ENCODE measurements at regions not wholly inside any gene's neighbourhood (a gene's known extent, or its start where the extent isn't known, plus 50 kb on each side); places are given as distances from the start of the nearest gene placed in this dataset.

DNA sequence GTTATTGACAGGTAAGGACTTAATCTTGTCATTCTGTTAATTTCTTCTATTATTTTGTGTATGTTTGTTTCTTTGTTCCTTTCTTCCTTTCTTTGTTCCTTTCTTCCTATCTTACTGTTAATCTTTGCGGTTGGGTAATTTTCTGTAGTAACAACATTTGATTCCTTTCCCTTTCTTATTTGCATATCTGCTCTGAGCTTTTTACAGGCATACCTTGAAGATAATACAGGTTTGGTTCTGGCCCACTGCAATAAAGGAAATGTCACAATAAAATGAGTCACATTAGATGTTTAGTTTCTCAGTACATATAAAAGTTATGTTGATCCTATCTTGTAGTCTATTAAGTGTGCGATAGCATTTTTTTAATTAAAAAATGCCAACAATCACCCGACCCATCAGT is 440.7 kb downstream of the NFIB start:
- TF ChIP-seq, protein P1, sequence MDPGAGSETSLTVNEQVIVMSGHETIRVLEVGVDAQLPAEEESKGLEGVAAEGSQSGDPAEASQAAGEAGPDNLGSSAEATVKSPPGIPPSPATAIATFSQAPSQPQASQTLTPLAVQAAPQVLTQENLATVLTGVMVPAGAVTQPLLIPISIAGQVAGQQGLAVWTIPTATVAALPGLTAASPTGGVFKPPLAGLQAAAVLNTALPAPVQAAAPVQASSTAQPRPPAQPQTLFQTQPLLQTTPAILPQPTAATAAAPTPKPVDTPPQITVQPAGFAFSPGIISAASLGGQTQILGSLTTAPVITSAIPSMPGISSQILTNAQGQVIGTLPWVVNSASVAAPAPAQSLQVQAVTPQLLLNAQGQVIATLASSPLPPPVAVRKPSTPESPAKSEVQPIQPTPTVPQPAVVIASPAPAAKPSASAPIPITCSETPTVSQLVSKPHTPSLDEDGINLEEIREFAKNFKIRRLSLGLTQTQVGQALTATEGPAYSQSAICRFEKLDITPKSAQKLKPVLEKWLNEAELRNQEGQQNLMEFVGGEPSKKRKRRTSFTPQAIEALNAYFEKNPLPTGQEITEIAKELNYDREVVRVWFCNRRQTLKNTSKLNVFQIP (CRISPR knock-in tag; IDR thresholded peaks at IDR 0.05; ENCODE audit: borderline replicate concordance, low read depth): no peak
- TF ChIP-seq TOX (CRISPR knock-in tag; IDR thresholded peaks at IDR 0.05; ENCODE audit: borderline replicate concordance): no peak
- no peak for ATAC-seq

DNA sequence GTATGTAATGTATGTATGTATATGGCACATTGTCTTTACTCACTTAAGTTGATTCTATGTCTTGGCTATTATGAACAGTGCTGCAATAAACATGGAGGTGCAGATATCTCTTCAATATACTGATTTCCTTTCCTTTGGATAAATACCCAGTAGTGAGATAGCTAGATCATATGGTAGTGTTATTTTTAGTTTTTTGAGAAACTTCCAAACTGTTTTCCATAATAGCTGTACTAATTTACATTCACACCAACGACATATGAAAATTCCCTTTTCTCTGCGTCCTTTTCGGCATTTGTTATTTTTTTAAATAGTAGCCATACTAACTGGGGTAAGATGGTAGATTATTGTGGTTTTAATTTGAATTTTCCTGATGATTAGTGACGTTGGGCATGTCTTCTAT is 445.6 kb downstream of the NFIB start:
- ATAC-seq: no peak
- no peak for TF ChIP-seq GLIS3 (CRISPR knock-in tag; IDR thresholded peaks at IDR 0.05)
- no peak for TF ChIP-seq RARB (CRISPR knock-in tag; IDR thresholded peaks at IDR 0.05)
- TF ChIP-seq ZFP3 (CRISPR knock-in tag; IDR thresholded peaks at IDR 0.05): no peak
- TF ChIP-seq ZFP30 (CRISPR knock-in tag; IDR thresholded peaks at IDR 0.05): no peak
- no peak for TF ChIP-seq ZNF565 (CRISPR knock-in tag; conservative IDR thresholded peaks at IDR 0.05; ENCODE audit: low read depth)

DNA sequence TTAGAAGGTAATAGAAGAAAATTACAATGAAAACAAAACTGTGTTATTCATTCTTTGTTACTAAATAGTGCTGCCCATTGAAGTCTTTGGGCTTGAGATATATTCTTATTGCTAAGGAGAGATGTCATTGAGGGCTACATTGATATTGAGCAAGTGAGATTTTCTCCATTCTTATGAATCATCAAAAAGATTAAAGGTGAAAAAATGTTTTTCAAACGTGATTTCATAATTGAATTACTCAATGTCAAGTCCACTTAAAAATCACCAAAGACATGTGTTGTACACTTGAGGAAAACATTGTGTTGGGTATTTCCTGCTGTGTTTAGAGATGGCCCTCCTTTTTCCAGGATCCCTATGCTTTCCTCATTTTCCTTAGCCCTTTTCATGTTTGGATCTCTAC is 448.1 kb downstream of the NFIB start:
- no peak for ATAC-seq
- no peak for TF ChIP-seq ARNTL (CRISPR knock-in tag; IDR thresholded peaks at IDR 0.05; ENCODE audit: borderline replicate concordance, low read depth)
- TF ChIP-seq, protein P2, sequence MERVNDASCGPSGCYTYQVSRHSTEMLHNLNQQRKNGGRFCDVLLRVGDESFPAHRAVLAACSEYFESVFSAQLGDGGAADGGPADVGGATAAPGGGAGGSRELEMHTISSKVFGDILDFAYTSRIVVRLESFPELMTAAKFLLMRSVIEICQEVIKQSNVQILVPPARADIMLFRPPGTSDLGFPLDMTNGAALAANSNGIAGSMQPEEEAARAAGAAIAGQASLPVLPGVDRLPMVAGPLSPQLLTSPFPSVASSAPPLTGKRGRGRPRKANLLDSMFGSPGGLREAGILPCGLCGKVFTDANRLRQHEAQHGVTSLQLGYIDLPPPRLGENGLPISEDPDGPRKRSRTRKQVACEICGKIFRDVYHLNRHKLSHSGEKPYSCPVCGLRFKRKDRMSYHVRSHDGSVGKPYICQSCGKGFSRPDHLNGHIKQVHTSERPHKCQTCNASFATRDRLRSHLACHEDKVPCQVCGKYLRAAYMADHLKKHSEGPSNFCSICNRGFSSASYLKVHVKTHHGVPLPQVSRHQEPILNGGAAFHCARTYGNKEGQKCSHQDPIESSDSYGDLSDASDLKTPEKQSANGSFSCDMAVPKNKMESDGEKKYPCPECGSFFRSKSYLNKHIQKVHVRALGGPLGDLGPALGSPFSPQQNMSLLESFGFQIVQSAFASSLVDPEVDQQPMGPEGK (CRISPR knock-in tag; IDR thresholded peaks at IDR 0.05; ENCODE audit: borderline replicate concordance): no peak
- no peak for TF ChIP-seq PPARA (CRISPR knock-in tag; IDR thresholded peaks at IDR 0.05; ENCODE audit: borderline replicate concordance)
- no peak for TF ChIP-seq CSDC2 (CRISPR knock-in tag; IDR thresholded peaks at IDR 0.05)
- TF ChIP-seq OSR1 (CRISPR knock-in tag; IDR thresholded peaks at IDR 0.05): no peak
- no peak for TF ChIP-seq TOX (CRISPR knock-in tag; IDR thresholded peaks at IDR 0.05; ENCODE audit: borderline replicate concordance)
- no peak for TF ChIP-seq TCF4 (CRISPR knock-in tag; IDR thresholded peaks at IDR 0.05; ENCODE audit: borderline replicate concordance)

DNA sequence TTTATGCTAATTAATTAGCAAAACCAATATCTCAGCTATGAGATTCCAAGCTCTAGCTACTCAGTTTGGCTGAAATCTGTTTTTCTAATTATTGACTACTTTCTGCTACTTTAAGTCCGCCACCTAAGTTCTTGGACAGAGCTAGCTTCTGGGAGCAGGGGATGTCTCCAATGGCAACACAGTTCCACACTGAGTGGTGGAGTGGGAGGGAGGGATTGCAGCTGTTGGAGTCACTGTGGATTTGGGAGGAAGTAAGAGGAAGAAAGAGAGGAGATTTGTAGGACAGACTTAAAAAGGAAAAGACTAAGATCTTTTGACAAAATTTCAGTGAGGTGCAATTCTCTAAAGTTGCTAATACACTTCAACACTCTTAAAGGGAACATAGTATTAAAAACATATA is 450.8 kb downstream of the NFIB start:
- TF ChIP-seq OSR1 (CRISPR knock-in tag; IDR thresholded peaks at IDR 0.05): no peak
- no peak for TF ChIP-seq ZNF70 (CRISPR knock-in tag; IDR thresholded peaks at IDR 0.05)
- no peak for TF ChIP-seq CSDC2 (CRISPR knock-in tag; IDR thresholded peaks at IDR 0.05)
- no peak for TF ChIP-seq ZNF565 (CRISPR knock-in tag; conservative IDR thresholded peaks at IDR 0.05; ENCODE audit: low read depth)
- ATAC-seq: no peak

DNA sequence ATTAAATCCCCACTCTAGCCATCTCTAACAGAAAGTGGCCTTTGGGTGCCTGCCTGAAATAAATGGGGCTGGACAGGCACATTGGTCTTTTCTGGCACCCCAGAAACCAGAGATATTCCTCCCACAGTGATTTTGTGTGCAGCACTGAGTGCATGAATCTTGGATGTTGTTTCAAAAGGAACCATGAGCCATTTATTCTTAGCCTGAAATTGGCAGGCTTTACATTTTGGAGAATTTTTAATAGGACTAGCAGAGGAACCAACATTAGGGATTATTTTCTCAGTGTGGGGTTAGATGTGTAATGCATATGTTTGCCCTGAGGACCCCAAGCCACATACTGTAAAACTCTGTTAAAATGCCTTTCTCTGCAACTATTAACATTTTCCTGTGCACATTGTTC is 451.3 kb downstream of the NFIB start:
- TF ChIP-seq, protein P1 (CRISPR knock-in tag; IDR thresholded peaks at IDR 0.05; ENCODE audit: borderline replicate concordance, low read depth): no peak
- no peak for TF ChIP-seq OSR1 (CRISPR knock-in tag; IDR thresholded peaks at IDR 0.05)
- TF ChIP-seq ZC3H10 (CRISPR knock-in tag; IDR thresholded peaks at IDR 0.05): no peak
- TF ChIP-seq, protein P3, sequence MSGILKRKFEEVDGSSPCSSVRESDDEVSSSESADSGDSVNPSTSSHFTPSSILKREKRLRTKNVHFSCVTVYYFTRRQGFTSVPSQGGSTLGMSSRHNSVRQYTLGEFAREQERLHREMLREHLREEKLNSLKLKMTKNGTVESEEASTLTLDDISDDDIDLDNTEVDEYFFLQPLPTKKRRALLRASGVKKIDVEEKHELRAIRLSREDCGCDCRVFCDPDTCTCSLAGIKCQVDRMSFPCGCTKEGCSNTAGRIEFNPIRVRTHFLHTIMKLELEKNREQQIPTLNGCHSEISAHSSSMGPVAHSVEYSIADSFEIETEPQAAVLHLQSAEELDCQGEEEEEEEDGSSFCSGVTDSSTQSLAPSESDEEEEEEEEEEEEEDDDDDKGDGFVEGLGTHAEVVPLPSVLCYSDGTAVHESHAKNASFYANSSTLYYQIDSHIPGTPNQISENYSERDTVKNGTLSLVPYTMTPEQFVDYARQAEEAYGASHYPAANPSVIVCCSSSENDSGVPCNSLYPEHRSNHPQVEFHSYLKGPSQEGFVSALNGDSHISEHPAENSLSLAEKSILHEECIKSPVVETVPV (CRISPR knock-in tag; IDR thresholded peaks at IDR 0.05): no peak
- TF ChIP-seq BACH2 (CRISPR knock-in tag; IDR thresholded peaks at IDR 0.05; ENCODE audit: borderline replicate concordance): no peak
- no peak for TF ChIP-seq CSDC2 (CRISPR knock-in tag; IDR thresholded peaks at IDR 0.05)
- TF ChIP-seq ARNTL (CRISPR knock-in tag; IDR thresholded peaks at IDR 0.05; ENCODE audit: borderline replicate concordance, low read depth): no peak
- TF ChIP-seq RARB (CRISPR knock-in tag; IDR thresholded peaks at IDR 0.05): no peak
- no peak for TF ChIP-seq ZNF565 (CRISPR knock-in tag; conservative IDR thresholded peaks at IDR 0.05; ENCODE audit: low read depth)
- TF ChIP-seq, protein P4, sequence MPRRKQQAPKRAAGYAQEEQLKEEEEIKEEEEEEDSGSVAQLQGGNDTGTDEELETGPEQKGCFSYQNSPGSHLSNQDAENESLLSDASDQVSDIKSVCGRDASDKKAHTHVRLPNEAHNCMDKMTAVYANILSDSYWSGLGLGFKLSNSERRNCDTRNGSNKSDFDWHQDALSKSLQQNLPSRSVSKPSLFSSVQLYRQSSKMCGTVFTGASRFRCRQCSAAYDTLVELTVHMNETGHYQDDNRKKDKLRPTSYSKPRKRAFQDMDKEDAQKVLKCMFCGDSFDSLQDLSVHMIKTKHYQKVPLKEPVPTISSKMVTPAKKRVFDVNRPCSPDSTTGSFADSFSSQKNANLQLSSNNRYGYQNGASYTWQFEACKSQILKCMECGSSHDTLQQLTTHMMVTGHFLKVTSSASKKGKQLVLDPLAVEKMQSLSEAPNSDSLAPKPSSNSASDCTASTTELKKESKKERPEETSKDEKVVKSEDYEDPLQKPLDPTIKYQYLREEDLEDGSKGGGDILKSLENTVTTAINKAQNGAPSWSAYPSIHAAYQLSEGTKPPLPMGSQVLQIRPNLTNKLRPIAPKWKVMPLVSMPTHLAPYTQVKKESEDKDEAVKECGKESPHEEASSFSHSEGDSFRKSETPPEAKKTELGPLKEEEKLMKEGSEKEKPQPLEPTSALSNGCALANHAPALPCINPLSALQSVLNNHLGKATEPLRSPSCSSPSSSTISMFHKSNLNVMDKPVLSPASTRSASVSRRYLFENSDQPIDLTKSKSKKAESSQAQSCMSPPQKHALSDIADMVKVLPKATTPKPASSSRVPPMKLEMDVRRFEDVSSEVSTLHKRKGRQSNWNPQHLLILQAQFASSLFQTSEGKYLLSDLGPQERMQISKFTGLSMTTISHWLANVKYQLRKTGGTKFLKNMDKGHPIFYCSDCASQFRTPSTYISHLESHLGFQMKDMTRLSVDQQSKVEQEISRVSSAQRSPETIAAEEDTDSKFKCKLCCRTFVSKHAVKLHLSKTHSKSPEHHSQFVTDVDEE (CRISPR knock-in tag; IDR thresholded peaks at IDR 0.05): no peak
- TF ChIP-seq GLIS3 (CRISPR knock-in tag; IDR thresholded peaks at IDR 0.05): no peak
- no peak for TF ChIP-seq ZNF70 (CRISPR knock-in tag; IDR thresholded peaks at IDR 0.05)
- no peak for TF ChIP-seq ZFP30 (CRISPR knock-in tag; IDR thresholded peaks at IDR 0.05)
- TF ChIP-seq TOX (CRISPR knock-in tag; IDR thresholded peaks at IDR 0.05; ENCODE audit: borderline replicate concordance): no peak
- ATAC-seq: no peak

Measured in SK-N-SH treated with all-trans-retinoic acid at 6 μM for 48 hours (cell line).